ENCODE measurements at regions not wholly inside any gene's neighbourhood (a gene's known extent, or its start where the extent isn't known, plus 50 kb on each side); places are given as distances from the start of the nearest gene placed in this dataset.

GRCh38 chr5:167061695-167062094 is 1229.8 kb upstream of the WWC1 start:
- Histone ChIP-seq H3K9ac (ENCODE audit: low read depth in 1 of 3, low read length in 3 of 3) (no peak overlapping the region), H3K27ac (ENCODE audit: low read depth, low read length) (no peak overlapping the region), H3K36me3 (ENCODE audit: control insufficient read depth in 3 of 3, insufficient read depth in 3 of 3, low read length in 3 of 3) (no peaks in the 10 kb centered on the region), H3K4me1 (ENCODE audit: control insufficient read depth in 3 of 3, insufficient read depth in 3 of 3, low read length in 3 of 3) (no peaks in the 10 kb centered on the region), H3K9me3 (ENCODE audit: control insufficient read depth in 3 of 3, low read length in 3 of 3) (no peaks in the 10 kb centered on the region), H3K4me3 (ENCODE audit: low read length in 3 of 3) (no peak overlapping the region), H3K27me3 (ENCODE audit: control insufficient read depth in 3 of 3, insufficient read depth in 3 of 3, low read length in 3 of 3) (no peaks in the 10 kb centered on the region)

DNA sequence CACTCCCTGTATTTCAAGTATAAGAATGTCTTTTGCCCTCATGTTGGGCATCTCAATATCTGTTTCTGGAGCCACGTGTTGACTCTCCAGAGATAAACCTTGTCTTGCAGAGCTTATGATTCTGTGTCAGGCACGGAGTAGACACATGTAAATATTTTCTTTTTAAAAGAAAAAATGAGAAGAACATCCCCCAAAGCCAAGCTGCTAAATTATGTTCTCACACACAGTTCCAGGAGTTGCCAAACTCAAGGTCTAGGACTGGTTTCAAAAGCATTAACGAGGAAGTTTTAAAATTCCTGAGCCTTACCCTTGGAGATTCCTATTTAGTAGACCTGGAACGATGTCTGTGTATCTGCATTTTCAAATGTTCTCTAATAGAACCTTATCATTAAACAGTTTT is 1228.3 kb upstream of the WWC1 start:
- Histone ChIP-seq H3K4me1 (ENCODE audit: control insufficient read depth in 3 of 3, insufficient read depth in 3 of 3, low read length in 3 of 3) (no peaks in the 10 kb centered on the region), H3K4me3 (ENCODE audit: low read length in 3 of 3) (no peak overlapping the region), H3K27me3 (ENCODE audit: control insufficient read depth in 3 of 3, insufficient read depth in 3 of 3, low read length in 3 of 3) (no peaks in the 10 kb centered on the region), H3K9me3 (ENCODE audit: control insufficient read depth in 3 of 3, low read length in 3 of 3) (no peaks in the 10 kb centered on the region), H3K36me3 (ENCODE audit: control insufficient read depth in 3 of 3, insufficient read depth in 3 of 3, low read length in 3 of 3) (no peaks in the 10 kb centered on the region), H3K27ac (ENCODE audit: low read depth, low read length) (no peak overlapping the region), H3K9ac (ENCODE audit: low read depth in 1 of 3, low read length in 3 of 3) (no peak overlapping the region)

- no peak overlapping the region for H3K4me3 ChIP-seq (ENCODE audit: low read length in 3 of 3)
- H3K9ac ChIP-seq (ENCODE audit: low read depth in 1 of 3, low read length in 3 of 3), result no peak overlapping the region
- H3K36me3 ChIP-seq (ENCODE audit: control insufficient read depth in 3 of 3, insufficient read depth in 3 of 3, low read length in 3 of 3), result no peaks in the 10 kb centered on the region
- no peaks in the 10 kb centered on the region for H3K4me1 ChIP-seq (ENCODE audit: control insufficient read depth in 3 of 3, insufficient read depth in 3 of 3, low read length in 3 of 3)
- H3K9me3 ChIP-seq (ENCODE audit: control insufficient read depth in 3 of 3, low read length in 3 of 3), result no peaks in the 10 kb centered on the region
- H3K27ac ChIP-seq (ENCODE audit: low read depth, low read length), result no peak overlapping the region
- H3K27me3 ChIP-seq (ENCODE audit: control insufficient read depth in 3 of 3, insufficient read depth in 3 of 3, low read length in 3 of 3), result no peaks in the 10 kb centered on the region
These were observed 1227.7 kb upstream of the WWC1 start for GRCh38 chr5:167063788-167064187.

DNA sequence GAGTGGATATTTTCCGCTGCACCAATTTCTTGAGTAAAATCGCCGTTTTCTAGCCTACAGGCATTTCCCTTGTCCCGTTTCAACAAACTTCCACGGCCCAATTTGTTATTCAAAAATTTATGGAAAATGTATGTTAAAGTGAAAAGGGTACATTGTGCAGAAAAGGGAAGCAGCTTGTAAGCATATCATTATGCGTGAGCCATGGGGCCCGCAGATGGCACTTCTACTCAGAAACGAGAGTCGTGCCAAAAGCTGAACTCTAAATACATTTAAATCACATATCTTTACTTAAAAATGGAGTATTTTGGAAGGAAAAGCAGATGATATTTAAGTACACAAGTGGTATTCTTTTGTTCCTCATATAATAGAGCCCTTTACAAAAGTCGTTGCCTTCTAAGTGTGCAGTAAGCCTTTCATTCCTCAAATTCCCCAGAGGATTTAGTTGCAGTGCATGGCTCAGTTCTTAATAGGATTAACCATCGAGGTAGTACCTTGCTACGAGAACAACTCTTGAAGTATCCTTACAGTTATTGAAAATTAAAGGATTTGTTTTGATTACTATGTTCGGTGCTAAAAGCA is 1227.2 kb upstream of the WWC1 start:
- no peaks in the 10 kb centered on the region for H3K9me3 ChIP-seq (ENCODE audit: control insufficient read depth in 3 of 3, low read length in 3 of 3)
- H3K9ac ChIP-seq (ENCODE audit: low read depth in 1 of 3, low read length in 3 of 3), result no peak overlapping the region
- no peak overlapping the region for H3K4me3 ChIP-seq (ENCODE audit: low read length in 3 of 3)
- H3K27me3 ChIP-seq (ENCODE audit: control insufficient read depth in 3 of 3, insufficient read depth in 3 of 3, low read length in 3 of 3), result no peaks in the 10 kb centered on the region
- no peaks in the 10 kb centered on the region for H3K36me3 ChIP-seq (ENCODE audit: control insufficient read depth in 3 of 3, insufficient read depth in 3 of 3, low read length in 3 of 3)
- H3K4me1 ChIP-seq (ENCODE audit: control insufficient read depth in 3 of 3, insufficient read depth in 3 of 3, low read length in 3 of 3), result no peaks in the 10 kb centered on the region
- H3K27ac ChIP-seq (ENCODE audit: low read depth, low read length), result no peak overlapping the region

- Histone ChIP-seq H3K27ac (ENCODE audit: low read depth, low read length) (no peak overlapping the region), H3K9me3 (ENCODE audit: control insufficient read depth in 3 of 3, low read length in 3 of 3) (no peaks in the 10 kb centered on the region), H3K9ac (ENCODE audit: low read depth in 1 of 3, low read length in 3 of 3) (no peak overlapping the region), H3K36me3 (ENCODE audit: control insufficient read depth in 3 of 3, insufficient read depth in 3 of 3, low read length in 3 of 3) (no peaks in the 10 kb centered on the region), H3K4me1 (ENCODE audit: control insufficient read depth in 3 of 3, insufficient read depth in 3 of 3, low read length in 3 of 3) (no peaks in the 10 kb centered on the region), H3K27me3 (ENCODE audit: control insufficient read depth in 3 of 3, insufficient read depth in 3 of 3, low read length in 3 of 3) (no peaks in the 10 kb centered on the region), H3K4me3 (ENCODE audit: low read length in 3 of 3) (no peak overlapping the region)
These were observed 1225.7 kb upstream of the WWC1 start for GRCh38 chr5:167065794-167066193.

GRCh38 chr5:167071981-167072610 is 1219.3 kb upstream of the WWC1 start:
- Histone ChIP-seq H3K9ac (ENCODE audit: low read depth in 1 of 3, low read length in 3 of 3) (no peak overlapping the region), H3K27me3 (ENCODE audit: control insufficient read depth in 3 of 3, insufficient read depth in 3 of 3, low read length in 3 of 3) (no peaks in the 10 kb centered on the region), H3K4me3 (ENCODE audit: low read length in 3 of 3) (no peak overlapping the region), H3K9me3 (ENCODE audit: control insufficient read depth in 3 of 3, low read length in 3 of 3) (no peaks in the 10 kb centered on the region), H3K27ac (ENCODE audit: low read depth, low read length) (no peak overlapping the region), H3K4me1 (ENCODE audit: control insufficient read depth in 3 of 3, insufficient read depth in 3 of 3, low read length in 3 of 3) (no peaks in the 10 kb centered on the region), H3K36me3 (ENCODE audit: control insufficient read depth in 3 of 3, insufficient read depth in 3 of 3, low read length in 3 of 3) (no peaks in the 10 kb centered on the region)

DNA sequence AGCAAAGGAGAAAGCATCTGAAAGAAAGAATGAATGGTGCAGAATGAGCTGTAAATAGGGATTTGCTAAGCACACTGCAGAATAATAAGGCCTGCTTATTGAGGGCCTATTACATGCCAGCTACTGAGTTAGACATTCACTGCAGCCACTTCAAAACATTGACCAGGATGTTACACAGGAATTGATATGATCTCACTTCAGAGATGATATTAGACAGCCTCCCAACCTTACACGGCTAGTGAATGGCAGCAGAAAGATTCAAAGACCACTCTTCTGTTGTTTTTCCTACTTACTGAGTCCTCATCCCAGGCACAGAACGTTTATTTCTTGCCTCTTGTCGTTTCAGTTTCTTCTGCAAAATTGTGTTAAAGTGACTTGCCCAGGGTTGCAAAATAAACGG is 1209.9 kb upstream of the WWC1 start:
- no peaks in the 10 kb centered on the region for H3K4me1 ChIP-seq (ENCODE audit: control insufficient read depth in 3 of 3, insufficient read depth in 3 of 3, low read length in 3 of 3)
- H3K9ac ChIP-seq (ENCODE audit: low read depth in 1 of 3, low read length in 3 of 3), result no peak overlapping the region
- no peaks in the 10 kb centered on the region for H3K27me3 ChIP-seq (ENCODE audit: control insufficient read depth in 3 of 3, insufficient read depth in 3 of 3, low read length in 3 of 3)
- no peak overlapping the region for H3K4me3 ChIP-seq (ENCODE audit: low read length in 3 of 3)
- no peak overlapping the region for H3K27ac ChIP-seq (ENCODE audit: low read depth, low read length)
- no peaks in the 10 kb centered on the region for H3K9me3 ChIP-seq (ENCODE audit: control insufficient read depth in 3 of 3, low read length in 3 of 3)
- no peaks in the 10 kb centered on the region for H3K36me3 ChIP-seq (ENCODE audit: control insufficient read depth in 3 of 3, insufficient read depth in 3 of 3, low read length in 3 of 3)

GRCh38 chr5:167096816-167097215 is 1194.6 kb upstream of the WWC1 start:
- Histone ChIP-seq H3K4me1 (ENCODE audit: control insufficient read depth in 3 of 3, insufficient read depth in 3 of 3, low read length in 3 of 3) (no peaks in the 10 kb centered on the region), H3K4me3 (ENCODE audit: low read length in 3 of 3) (no peak overlapping the region), H3K27ac (ENCODE audit: low read depth, low read length) (no peak overlapping the region), H3K36me3 (ENCODE audit: control insufficient read depth in 3 of 3, insufficient read depth in 3 of 3, low read length in 3 of 3) (no peaks in the 10 kb centered on the region), H3K27me3 (ENCODE audit: control insufficient read depth in 3 of 3, insufficient read depth in 3 of 3, low read length in 3 of 3) (no peaks in the 10 kb centered on the region), H3K9ac (ENCODE audit: low read depth in 1 of 3, low read length in 3 of 3) (no peak overlapping the region), H3K9me3 (ENCODE audit: control insufficient read depth in 3 of 3, low read length in 3 of 3) (no peaks in the 10 kb centered on the region)

- Histone ChIP-seq H3K9me3 (ENCODE audit: control insufficient read depth in 3 of 3, low read length in 3 of 3) (no peaks in the 10 kb centered on the region), H3K36me3 (ENCODE audit: control insufficient read depth in 3 of 3, insufficient read depth in 3 of 3, low read length in 3 of 3) (no peaks in the 10 kb centered on the region), H3K9ac (ENCODE audit: low read depth in 1 of 3, low read length in 3 of 3) (no peak overlapping the region), H3K27ac (ENCODE audit: low read depth, low read length) (no peak overlapping the region), H3K4me3 (ENCODE audit: low read length in 3 of 3) (no peak overlapping the region), H3K4me1 (ENCODE audit: control insufficient read depth in 3 of 3, insufficient read depth in 3 of 3, low read length in 3 of 3) (no peaks in the 10 kb centered on the region), H3K27me3 (ENCODE audit: control insufficient read depth in 3 of 3, insufficient read depth in 3 of 3, low read length in 3 of 3) (no peaks in the 10 kb centered on the region)
These were observed 1187.1 kb upstream of the WWC1 start for GRCh38 chr5:167104351-167104750.

DNA sequence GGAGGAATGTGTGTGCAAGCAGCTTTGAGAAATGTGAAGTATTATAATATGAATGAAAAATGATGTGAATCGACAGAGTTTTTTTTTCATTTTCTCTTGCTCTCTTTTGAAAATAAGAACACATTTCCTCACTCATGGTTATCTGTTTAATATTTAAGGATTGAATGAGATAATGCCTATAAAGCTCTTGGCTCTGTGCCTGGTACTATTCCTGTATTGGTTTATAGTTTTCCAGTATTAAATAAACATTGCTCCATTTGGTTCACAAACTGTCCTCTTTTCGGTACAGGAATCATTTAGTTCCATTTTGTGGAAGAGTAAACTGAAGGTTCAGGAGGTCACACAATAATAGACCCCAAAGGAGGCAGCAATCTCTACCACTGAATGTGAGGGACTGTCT is 1185.5 kb upstream of the WWC1 start:
- H3K27ac ChIP-seq (ENCODE audit: low read depth, low read length), result no peak overlapping the region

More for the DNA sequence above, 1185.5 kb upstream of the WWC1 start:
- Histone ChIP-seq H3K9ac (ENCODE audit: low read depth in 1 of 3, low read length in 3 of 3) (no peak overlapping the region), H3K4me3 (ENCODE audit: low read length in 3 of 3) (no peak overlapping the region), H3K36me3 (ENCODE audit: control insufficient read depth in 3 of 3, insufficient read depth in 3 of 3, low read length in 3 of 3) (no peaks in the 10 kb centered on the region), H3K9me3 (ENCODE audit: control insufficient read depth in 3 of 3, low read length in 3 of 3) (no peaks in the 10 kb centered on the region), H3K27me3 (ENCODE audit: control insufficient read depth in 3 of 3, insufficient read depth in 3 of 3, low read length in 3 of 3) (no peaks in the 10 kb centered on the region), H3K4me1 (ENCODE audit: control insufficient read depth in 3 of 3, insufficient read depth in 3 of 3, low read length in 3 of 3) (no peaks in the 10 kb centered on the region)

Data from skeletal muscle tissue (tissue), 3 donors.